Right lobe of liver (tissue), 6 donors: ENCODE measurements at regions not wholly inside any gene's neighbourhood (a gene's known extent, or its start where the extent isn't known, plus 50 kb on each side); places are given as distances from the start of the nearest gene placed in this dataset.

Experiments
- ATAC-seq, 4 donors: fragments of 200-7000 bp; cut with Tn5 transposase; one replicate each; pipeline ENCODE4 v1.9.1; 2020; ENCODE audit warnings: mild to moderate bottlenecking in 4 of 4, moderate library complexity in 4 of 4
- DNase-seq, 3 donors: peaks; one replicate each; pipeline ENCODE4 v3.0.0-alpha.2; 2020
- H3K27ac ChIP-seq, 3 donors: fragments of 200-600 bp; one replicate each; pipeline ENCODE4 v1.8.0; 2022
- H3K27me3 ChIP-seq, 2 donors: fragments of 200-600 bp; one replicate each; pipeline ENCODE4 v1.8.0; 2022
- H3K36me3 ChIP-seq, 4 donors: fragments of 200-600 bp; sonication (generic) in 1 of 4; one replicate each; pipeline versions ENCODE4 v1.5.1 to v1.8.0; 2017 to 2022; ENCODE audit warnings: control low read depth in 1 of 4
- H3K4me1 ChIP-seq, 4 donors: fragments of 200-600 bp; sonication (generic) in 1 of 4; one replicate each; pipeline versions ENCODE4 v1.5.1 to v1.8.0; 2017 to 2022; ENCODE audit warnings: control low read depth in 1 of 4
- H3K4me3 ChIP-seq, 3 donors: fragments of 200-600 bp; one replicate each; pipeline ENCODE4 v1.8.0; 2022
- H3K9me3 ChIP-seq, 4 donors: fragments of 200-600 bp; sonication (generic) in 1 of 4; one replicate each; pipeline versions ENCODE4 v1.5.1 to v1.8.0; 2017 to 2022; ENCODE audit warnings: control low read depth in 1 of 4
- POLR2A ChIP-seq: fragments of 450-650 bp; IDR thresholded peaks from one replicate; pipeline ENCODE4 v1.6.1; 2017; ENCODE audit warnings: antibody characterized with exemption, mild to moderate bottlenecking
- WGBS: methylation state at CpG from one replicate; pipeline ENCODE4 v1.1.6; 2018; ENCODE audit warnings: low coverage, low lambda C conversion rate; ENCODE audit not compliant: insufficient coverage; ENCODE audit errors: missing lambda C conversion rate; 5-methylcytosine and 5-hydroxymethylcytosine counted together
- intact Hi-C, 2 donors: fragments of 100-400 bp; cut with DNase I; formaldehyde crosslinking; loops; one replicate each; pipeline versions ENCODE4 v1.11.2 to v1.14.1; 2022
- TF ChIP-seq, protein P1 (sequence below), 4 donors: fragments of 200-600 bp in 3 of 4; fragments of 450-650 bp in 1 of 4; IDR thresholded peaks; one replicate each; pipeline versions ENCODE4 v1.5.1 to v1.8.0; 2016 to 2022; ENCODE audit warnings: antibody characterized with exemption in 4 of 4, mild to moderate bottlenecking in 2 of 4
- donor health status: DM: no; HTN: yes; CAD: no.
- donor health status: DM: no; HTN: no; CAD: no.
- donor health status: DM: no; HTN: no; CAD: no.
- donor health status: DM: no; HTN: yes; CAD: no.
- donor health status: DM: no; HTN: yes; CAD: no.

DNA sequence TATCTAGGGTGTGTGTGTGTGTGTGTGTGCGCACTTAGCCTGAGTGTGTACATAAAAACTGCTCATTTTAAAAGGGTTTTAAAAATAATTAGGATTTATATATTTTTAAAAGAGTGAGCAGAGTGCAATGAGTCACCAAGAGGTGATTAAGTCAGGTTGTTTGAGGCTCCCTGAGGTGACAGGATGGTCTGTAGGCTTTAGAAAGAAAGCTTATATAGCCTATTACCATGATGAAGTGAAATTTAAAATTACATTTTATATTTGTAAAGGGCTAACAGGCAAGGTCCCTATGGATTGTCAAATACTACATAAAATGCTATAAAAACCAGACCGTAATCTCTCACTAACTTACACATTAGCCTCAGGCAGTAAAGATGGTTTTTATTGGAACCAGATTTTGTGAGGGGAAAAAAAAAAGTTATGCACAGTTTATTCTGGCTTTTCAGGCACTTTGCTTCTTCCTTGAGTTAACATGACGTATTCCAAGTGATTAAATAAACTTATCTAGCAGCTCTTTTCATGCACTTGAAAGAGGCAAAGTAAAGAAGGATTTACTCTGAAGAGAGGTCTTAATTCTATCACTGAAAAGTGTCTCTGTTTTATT is 711.7 kb upstream of the PTBP2 start:
- Histone ChIP-seq H3K27me3 (no peaks in the 10 kb centered on the region), H3K4me1 (no peaks in the 10 kb centered on the region), H3K36me3 (no peaks in the 10 kb centered on the region), H3K27ac (no peak overlapping the region), H3K9me3 (no peaks in the 10 kb centered on the region), H3K4me3 (no peak overlapping the region)
- intact Hi-C loops: no loop called here
- no peak for ATAC-seq
- DNase-seq: no peak
- no peak for TF ChIP-seq POLR2A
- WGBS: 64% methylated on average over 3 of the region's 3 CpGs

DNA sequence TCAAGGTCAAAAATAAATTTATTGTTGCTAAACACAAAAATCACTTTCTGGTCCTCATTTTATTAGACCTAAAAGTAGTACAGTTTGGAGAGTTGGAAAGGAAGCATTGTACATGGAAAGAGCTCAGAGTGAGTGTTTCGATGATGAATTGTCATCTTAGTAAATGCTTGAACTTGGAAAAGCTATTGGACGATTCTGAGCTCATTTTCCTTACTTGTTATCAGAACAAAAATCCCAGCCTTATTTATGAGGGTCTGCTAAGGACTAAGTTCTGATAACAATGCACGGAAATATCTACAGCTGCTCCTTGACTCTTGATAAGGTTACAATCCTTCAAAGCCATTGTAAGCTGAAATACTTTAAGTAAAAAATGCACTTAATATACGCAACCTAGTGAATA is 710.0 kb upstream of the PTBP2 start:
- no peaks in the 10 kb centered on the region for H3K36me3 ChIP-seq
- no peak overlapping the region for H3K4me3 ChIP-seq
- no peaks in the 10 kb centered on the region for H3K9me3 ChIP-seq
- DNase-seq (no peak), ATAC-seq (no peak)
- TF ChIP-seq, protein P1, sequence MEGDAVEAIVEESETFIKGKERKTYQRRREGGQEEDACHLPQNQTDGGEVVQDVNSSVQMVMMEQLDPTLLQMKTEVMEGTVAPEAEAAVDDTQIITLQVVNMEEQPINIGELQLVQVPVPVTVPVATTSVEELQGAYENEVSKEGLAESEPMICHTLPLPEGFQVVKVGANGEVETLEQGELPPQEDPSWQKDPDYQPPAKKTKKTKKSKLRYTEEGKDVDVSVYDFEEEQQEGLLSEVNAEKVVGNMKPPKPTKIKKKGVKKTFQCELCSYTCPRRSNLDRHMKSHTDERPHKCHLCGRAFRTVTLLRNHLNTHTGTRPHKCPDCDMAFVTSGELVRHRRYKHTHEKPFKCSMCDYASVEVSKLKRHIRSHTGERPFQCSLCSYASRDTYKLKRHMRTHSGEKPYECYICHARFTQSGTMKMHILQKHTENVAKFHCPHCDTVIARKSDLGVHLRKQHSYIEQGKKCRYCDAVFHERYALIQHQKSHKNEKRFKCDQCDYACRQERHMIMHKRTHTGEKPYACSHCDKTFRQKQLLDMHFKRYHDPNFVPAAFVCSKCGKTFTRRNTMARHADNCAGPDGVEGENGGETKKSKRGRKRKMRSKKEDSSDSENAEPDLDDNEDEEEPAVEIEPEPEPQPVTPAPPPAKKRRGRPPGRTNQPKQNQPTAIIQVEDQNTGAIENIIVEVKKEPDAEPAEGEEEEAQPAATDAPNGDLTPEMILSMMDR (IDR thresholded peaks at IDR 0.05): no peak
- TF ChIP-seq POLR2A: no peak
- no peaks in the 10 kb centered on the region for H3K4me1 ChIP-seq
- intact Hi-C loops: no loop called here
- WGBS: 45% methylated on average over 4 of the region's 4 CpGs
- H3K27me3 ChIP-seq: no peaks in the 10 kb centered on the region
- no peak overlapping the region for H3K27ac ChIP-seq

DNA sequence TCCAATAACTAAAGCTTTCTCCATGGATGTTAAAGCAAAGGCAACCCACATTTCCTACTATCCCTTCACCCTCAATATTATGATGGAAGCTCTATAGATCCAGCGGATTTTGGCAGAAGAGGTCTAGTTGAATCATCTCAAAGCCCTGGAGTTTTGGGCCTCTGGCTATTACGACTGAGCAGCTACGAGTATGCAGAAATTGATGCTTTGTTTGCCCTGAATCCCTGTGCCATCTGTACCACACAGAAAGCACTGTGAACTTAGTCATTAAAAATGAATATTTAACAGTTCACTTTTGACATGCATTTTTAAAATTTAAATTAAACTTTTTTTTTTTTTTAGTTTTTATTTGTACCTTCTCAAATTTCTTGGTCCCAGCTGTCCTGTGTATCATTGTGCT is 705.4 kb upstream of the PTBP2 start:
- H3K27ac ChIP-seq: no peak overlapping the region

DNA sequence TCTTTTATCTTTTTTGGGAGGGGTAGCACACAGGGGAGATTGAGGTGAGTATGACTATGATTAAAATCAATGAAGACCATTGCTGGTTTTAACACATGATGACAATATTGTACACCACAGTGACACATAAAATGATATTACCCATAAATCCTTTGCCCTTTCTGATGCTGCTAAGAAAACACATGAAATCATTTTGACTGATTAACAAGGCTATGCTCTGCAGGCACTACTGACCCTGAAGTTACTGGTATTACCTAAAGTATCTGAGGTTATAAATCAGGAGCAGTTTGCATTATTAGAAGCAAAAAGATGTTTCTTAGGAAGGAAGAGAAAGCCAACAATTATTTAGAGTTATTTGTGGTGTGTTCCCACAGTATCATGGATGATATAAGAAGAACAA is 701.2 kb upstream of the PTBP2 start:
- Histone ChIP-seq H3K27me3 (no peaks in the 10 kb centered on the region), H3K4me3 (no peak overlapping the region), H3K36me3 (no peaks in the 10 kb centered on the region), H3K27ac (no peak overlapping the region), H3K9me3 (no peaks in the 10 kb centered on the region), H3K4me1 (no peaks in the 10 kb centered on the region)
- ATAC-seq (no peak), DNase-seq (no peak)
- intact Hi-C loops: no loop called here
- no peak for TF ChIP-seq POLR2A
- TF ChIP-seq, protein P1 (IDR thresholded peaks at IDR 0.05): no peak

More for the DNA sequence above, 705.4 kb upstream of the PTBP2 start:
- Histone ChIP-seq H3K9me3 (no peaks in the 10 kb centered on the region), H3K36me3 (no peaks in the 10 kb centered on the region), H3K27me3 (no peaks in the 10 kb centered on the region), H3K4me1 (no peaks in the 10 kb centered on the region), H3K4me3 (no peak overlapping the region)
- DNase-seq (no peak), ATAC-seq (no peak)
- 65% methylated on average over 3 of the region's 3 CpGs for WGBS
- TF ChIP-seq, protein P1 (IDR thresholded peaks at IDR 0.05): no peak
- TF ChIP-seq POLR2A: no peak
- intact Hi-C loops: no loop called here

DNA sequence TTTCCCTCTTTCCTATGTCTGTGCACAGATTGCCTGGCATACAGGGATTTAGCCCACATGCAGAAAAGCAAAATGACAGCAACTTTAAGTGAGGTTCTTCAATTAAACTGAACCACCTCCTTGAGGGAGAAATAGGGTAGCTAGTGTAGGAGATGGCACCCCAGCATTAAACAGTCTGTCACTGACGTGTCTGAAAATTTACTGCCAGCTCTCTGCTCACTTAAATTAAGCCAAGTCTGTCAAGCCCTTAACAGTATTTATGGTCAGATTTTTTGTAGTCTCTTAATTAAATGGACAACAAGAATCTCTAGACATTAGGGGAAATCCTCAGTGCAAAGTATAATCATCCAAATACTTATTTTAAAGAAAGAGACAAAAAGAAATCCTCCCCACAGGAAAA is 696.5 kb upstream of the PTBP2 start:
- 44% methylated on average over 1 of the region's 1 CpG for WGBS
- TF ChIP-seq, protein P1 (IDR thresholded peaks at IDR 0.05): no peak
- no peak for TF ChIP-seq POLR2A
- Histone ChIP-seq H3K27me3 (no peaks in the 10 kb centered on the region), H3K27ac (no peak overlapping the region), H3K9me3 (no peaks in the 10 kb centered on the region), H3K4me3 (no peak overlapping the region), H3K4me1 (no peaks in the 10 kb centered on the region), H3K36me3 (no peaks in the 10 kb centered on the region)
- DNase-seq (no peak), ATAC-seq (no peak)
- intact Hi-C loops: no loop called here
